Upper lobe of left lung (tissue), 6 donors: ENCODE measurements at regions not wholly inside any gene's neighbourhood (a gene's known extent, or its start where the extent isn't known, plus 50 kb on each side); places are given as distances from the start of the nearest gene placed in this dataset.

Experiments
- ATAC-seq, 2 donors: fragments of 200-7000 bp; cut with Tn5 transposase; one replicate each; pipeline ENCODE4 v1.9.1; 2022; ENCODE audit warnings: mild to moderate bottlenecking in 2 of 2, moderate library complexity in 2 of 2; ENCODE audit not compliant: low FRiP score in 2 of 2
- DNase-seq, 2 donors: peaks; one replicate each; pipeline ENCODE4 v3.0.0-alpha.2; 2019 to 2020
- H3K27ac ChIP-seq, 4 donors: fragments of 200-600 bp; sonication (generic); one replicate each; pipeline ENCODE4 v1.5.1; 2016 to 2019
- H3K27me3 ChIP-seq, 4 donors: fragments of 200-600 bp; sonication (generic); one replicate each; pipeline ENCODE4 v1.5.1; 2017 to 2019
- H3K36me3 ChIP-seq, 4 donors: fragments of 200-600 bp; sonication (generic); one replicate each; pipeline ENCODE4 v1.5.1; 2016 to 2019
- H3K4me1 ChIP-seq, 4 donors: fragments of 200-600 bp; sonication (generic); one replicate each; pipeline ENCODE4 v1.5.1; 2018 to 2019
- H3K4me3 ChIP-seq, 4 donors: fragments of 200-600 bp; sonication (generic); one replicate each; pipeline ENCODE4 v1.5.1; 2017 to 2019; ENCODE audit warnings: mild to moderate bottlenecking in 2 of 4, moderate library complexity in 1 of 4
- H3K9me3 ChIP-seq, 4 donors: fragments of 200-600 bp; sonication (generic); one replicate each; pipeline ENCODE4 v1.5.1; 2018 to 2019
- EP300 ChIP-seq, 4 donors: sonication (generic); formaldehyde crosslinking; IDR thresholded peaks; one replicate each; pipeline ENCODE4 v1.5.1; 2017; ENCODE audit warnings: antibody characterized with exemption in 4 of 4, control low read depth in 2 of 4
- POLR2A ChIP-seq, 4 donors: fragments of 450-650 bp; IDR thresholded peaks; one replicate each; pipeline ENCODE4 v1.5.1; 2016 to 2017; ENCODE audit warnings: antibody characterized with exemption in 4 of 4, mild to moderate bottlenecking in 2 of 4
- POLR2AphosphoS5 ChIP-seq, 2 donors: sonication (generic); formaldehyde crosslinking; IDR thresholded peaks; one replicate each; pipeline ENCODE4 v1.5.1; 2017; ENCODE audit warnings: antibody characterized with exemption in 2 of 2
- WGBS, 2 donors: methylation state at CpG; one replicate each; pipeline ENCODE4 v1.1.5; 2017 to 2018; 5-methylcytosine and 5-hydroxymethylcytosine counted together
- TF ChIP-seq, protein P1 (sequence below), 6 experiments: fragments of 450-650 bp in 4 of 6; fragments of 200-600 bp in 2 of 6; sonication (generic) in 2 of 6; IDR thresholded peaks; one replicate each; pipeline ENCODE4 v1.5.1; 2016 to 2019; ENCODE audit warnings: antibody characterized with exemption in 6 of 6
- donor health status: DM: no; HTN: no; CAD: no; lungs with moderate emphysema.
- donor health status: DM: no; HTN: yes; CAD: no; lungs with severe emphysema.

DNA sequence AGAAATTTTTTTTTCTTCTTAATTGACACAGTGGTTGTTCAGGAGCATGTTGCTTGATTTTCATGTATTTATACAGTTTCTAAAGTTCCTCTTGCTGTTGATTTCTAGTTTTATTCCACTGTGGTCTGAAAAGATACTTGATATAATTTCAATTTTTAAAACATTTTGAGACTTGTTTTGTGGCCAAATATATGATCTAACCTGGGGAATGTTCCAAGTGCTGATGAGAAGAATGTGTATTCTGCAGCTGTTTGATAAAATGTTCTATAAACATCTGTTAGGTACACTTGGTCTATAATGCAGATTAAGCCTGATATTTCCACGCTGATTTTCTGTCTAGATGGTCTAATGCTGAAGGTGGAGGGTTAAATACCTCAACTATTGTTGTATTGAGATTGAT, 151.4 kb upstream of the IFNG-AS1 start:
- Histone ChIP-seq H3K4me3 (no peak overlapping the region), H3K9me3 (peaks cover 0 to 5% (median 1%) of the 10 kb centered on the region in 4 donors), H3K27ac (no peak overlapping the region), H3K27me3 (no peaks in the 10 kb centered on the region), H3K4me1 (no peaks in the 10 kb centered on the region), H3K36me3 (no peaks in the 10 kb centered on the region)
- DNase-seq (no peak), ATAC-seq (no peak)
- TF ChIP-seq EP300 (IDR thresholded peaks at IDR 0.05) (no peak), POLR2AphosphoS5 (IDR thresholded peaks at IDR 0.05) (no peak), POLR2A (IDR thresholded peaks at IDR 0.05) (no peak)
- WGBS, 2 donors, result 83 to 90% methylated on average over 1 of the region's 1 CpG

DNA sequence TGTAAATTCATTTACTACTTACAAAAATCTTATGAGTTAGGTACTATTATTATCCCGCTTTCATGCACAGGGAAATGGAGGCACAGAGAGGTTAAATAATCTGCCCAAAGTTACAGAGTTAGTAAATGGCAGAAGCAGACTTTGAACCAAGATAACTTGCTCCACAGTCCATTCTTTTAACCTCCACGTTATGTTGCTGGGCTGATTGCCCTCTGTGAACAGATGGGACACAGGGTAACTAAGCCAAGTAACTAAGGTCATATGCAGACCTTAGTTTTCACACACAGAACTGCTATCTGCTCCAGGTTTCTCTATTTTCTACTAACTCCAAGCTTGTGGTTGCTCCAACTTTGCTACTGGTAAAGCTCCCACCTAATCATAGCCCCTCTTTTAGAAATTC, 147.1 kb upstream of the IFNG-AS1 start:
- Histone ChIP-seq H3K36me3 (no peaks in the 10 kb centered on the region), H3K27ac (no peak overlapping the region), H3K4me1 (no peaks in the 10 kb centered on the region), H3K4me3 (no peak overlapping the region), H3K9me3 (peaks cover 0 to 5% (median 1%) of the 10 kb centered on the region in 4 donors), H3K27me3 (no peaks in the 10 kb centered on the region)
- TF ChIP-seq POLR2A (IDR thresholded peaks at IDR 0.05) (no peak), POLR2AphosphoS5 (IDR thresholded peaks at IDR 0.05) (no peak), EP300 (IDR thresholded peaks at IDR 0.05) (no peak)
- TF ChIP-seq, protein P1, sequence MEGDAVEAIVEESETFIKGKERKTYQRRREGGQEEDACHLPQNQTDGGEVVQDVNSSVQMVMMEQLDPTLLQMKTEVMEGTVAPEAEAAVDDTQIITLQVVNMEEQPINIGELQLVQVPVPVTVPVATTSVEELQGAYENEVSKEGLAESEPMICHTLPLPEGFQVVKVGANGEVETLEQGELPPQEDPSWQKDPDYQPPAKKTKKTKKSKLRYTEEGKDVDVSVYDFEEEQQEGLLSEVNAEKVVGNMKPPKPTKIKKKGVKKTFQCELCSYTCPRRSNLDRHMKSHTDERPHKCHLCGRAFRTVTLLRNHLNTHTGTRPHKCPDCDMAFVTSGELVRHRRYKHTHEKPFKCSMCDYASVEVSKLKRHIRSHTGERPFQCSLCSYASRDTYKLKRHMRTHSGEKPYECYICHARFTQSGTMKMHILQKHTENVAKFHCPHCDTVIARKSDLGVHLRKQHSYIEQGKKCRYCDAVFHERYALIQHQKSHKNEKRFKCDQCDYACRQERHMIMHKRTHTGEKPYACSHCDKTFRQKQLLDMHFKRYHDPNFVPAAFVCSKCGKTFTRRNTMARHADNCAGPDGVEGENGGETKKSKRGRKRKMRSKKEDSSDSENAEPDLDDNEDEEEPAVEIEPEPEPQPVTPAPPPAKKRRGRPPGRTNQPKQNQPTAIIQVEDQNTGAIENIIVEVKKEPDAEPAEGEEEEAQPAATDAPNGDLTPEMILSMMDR (IDR thresholded peaks at IDR 0.05), result no peak
- 70 to 77% methylated on average over 2 of the region's 2 CpGs for WGBS, 2 donors
- DNase-seq (no peak), ATAC-seq (no peak)

DNA sequence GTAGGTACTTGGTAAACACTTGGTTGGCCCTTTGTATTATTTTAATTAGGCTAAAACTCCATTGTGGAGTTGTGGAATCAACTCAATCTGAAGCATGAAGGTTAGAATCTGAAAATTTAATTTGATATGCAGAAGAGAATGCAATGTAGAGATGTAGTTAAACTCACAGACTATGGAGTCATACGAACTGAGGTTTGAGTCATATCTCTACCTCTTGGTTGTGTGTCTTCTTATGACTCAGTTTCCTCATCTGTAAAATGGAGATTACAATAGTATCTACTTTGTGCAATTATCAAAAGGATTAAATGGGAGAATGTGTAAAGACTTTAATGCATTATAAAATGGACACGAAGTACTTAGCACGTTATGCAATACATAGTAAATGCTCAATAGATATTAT, 146.0 kb upstream of the IFNG-AS1 start:
- WGBS, 2 donors, result 89 to 92% methylated on average over 3 of the region's 3 CpGs
- no peak for TF ChIP-seq POLR2A (IDR thresholded peaks at IDR 0.05)
- no peak for TF ChIP-seq EP300 (IDR thresholded peaks at IDR 0.05)
- no peak for TF ChIP-seq POLR2AphosphoS5 (IDR thresholded peaks at IDR 0.05)
- TF ChIP-seq, protein P1 (IDR thresholded peaks at IDR 0.05), result no peak
- no peaks in the 10 kb centered on the region for H3K4me1 ChIP-seq
- no peak for ATAC-seq
- no peak overlapping the region for H3K27ac ChIP-seq
- H3K27me3 ChIP-seq, result no peaks in the 10 kb centered on the region
- no peak for DNase-seq
- peaks cover 0 to 5% (median 1%) of the 10 kb centered on the region in 4 donors for H3K9me3 ChIP-seq
- no peak overlapping the region for H3K4me3 ChIP-seq
- no peaks in the 10 kb centered on the region for H3K36me3 ChIP-seq

DNA sequence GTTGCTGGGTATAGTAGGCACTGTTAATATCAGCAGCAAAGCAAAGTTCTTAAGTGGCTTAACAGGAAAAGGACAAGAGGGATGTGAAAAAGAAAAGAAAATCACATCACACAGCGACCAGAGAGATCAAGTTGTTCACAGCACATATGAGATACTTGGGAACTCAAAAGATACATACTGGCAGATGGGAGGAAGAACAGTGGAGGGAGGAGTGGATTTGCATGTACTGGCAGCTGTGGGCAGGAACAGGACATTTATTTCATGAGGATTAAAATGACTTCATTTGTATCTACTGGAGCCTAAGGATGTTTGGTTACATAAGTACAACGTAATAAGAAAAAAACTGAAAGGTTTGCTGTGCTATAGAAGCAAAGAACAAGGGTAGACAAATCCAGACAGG, 136.5 kb upstream of the IFNG-AS1 start:
- no peaks in the 10 kb centered on the region for H3K4me1 ChIP-seq
- no peak overlapping the region for H3K27ac ChIP-seq
- no peak for DNase-seq
- no peaks in the 10 kb centered on the region for H3K9me3 ChIP-seq
- ATAC-seq, result no peak
- H3K4me3 ChIP-seq, result no peak overlapping the region
- no peaks in the 10 kb centered on the region for H3K27me3 ChIP-seq
- 72 to 82% methylated on average over 2 of the region's 2 CpGs for WGBS, 2 donors
- no peaks in the 10 kb centered on the region for H3K36me3 ChIP-seq
- TF ChIP-seq EP300 (IDR thresholded peaks at IDR 0.05), result no peak
- TF ChIP-seq, protein P1 (IDR thresholded peaks at IDR 0.05), result no peak
- no peak for TF ChIP-seq POLR2A (IDR thresholded peaks at IDR 0.05)
- no peak for TF ChIP-seq POLR2AphosphoS5 (IDR thresholded peaks at IDR 0.05)

DNA sequence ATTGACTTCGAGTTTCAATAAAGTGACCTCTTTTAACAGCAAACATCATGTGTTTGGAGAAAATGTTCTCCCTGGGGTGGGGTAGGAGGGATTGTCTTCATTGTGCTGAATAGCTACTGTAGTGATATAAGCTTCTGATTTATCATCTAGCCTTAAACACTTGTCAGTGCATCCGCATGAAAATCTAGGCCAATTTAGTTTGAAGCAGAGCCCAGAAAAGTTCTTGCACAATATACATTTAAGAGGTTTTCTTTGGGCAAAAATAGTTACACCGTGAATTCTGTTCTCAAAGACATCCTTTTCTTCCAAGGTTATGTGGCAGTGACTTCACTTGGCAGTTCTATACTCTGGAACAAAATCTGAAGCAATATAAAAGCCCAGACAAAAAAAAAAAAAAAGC, 136.0 kb upstream of the IFNG-AS1 start:
- H3K27me3 ChIP-seq, result no peaks in the 10 kb centered on the region
- DNase-seq, result no peak

More for the DNA sequence above, 136.0 kb upstream of the IFNG-AS1 start:
- H3K4me1 ChIP-seq, result no peaks in the 10 kb centered on the region
- TF ChIP-seq, protein P1 (IDR thresholded peaks at IDR 0.05), result no peak
- TF ChIP-seq POLR2A (IDR thresholded peaks at IDR 0.05), result no peak
- TF ChIP-seq POLR2AphosphoS5 (IDR thresholded peaks at IDR 0.05), result no peak
- TF ChIP-seq EP300 (IDR thresholded peaks at IDR 0.05), result no peak
- no peak overlapping the region for H3K27ac ChIP-seq
- no peaks in the 10 kb centered on the region for H3K9me3 ChIP-seq
- H3K4me3 ChIP-seq, result no peak overlapping the region
- ATAC-seq, result no peak
- no peaks in the 10 kb centered on the region for H3K36me3 ChIP-seq
- 66 to 74% methylated on average over 3 of the region's 3 CpGs for WGBS, 2 donors
